ENCODE measurements at regions not wholly inside any gene's neighbourhood (a gene's known extent, or its start where the extent isn't known, plus 50 kb on each side); places are given as distances from the start of the nearest gene placed in this dataset.

- no peaks in the 10 kb centered on the region for H3K79me2 ChIP-seq (ENCODE audit: insufficient read depth, low read length)
- intact Hi-C loops (cut with micrococcal nuclease; ENCODE audit: unreplicated experiment), result no loop called here
- H3K4me2 ChIP-seq (ENCODE audit: low read depth, low read length), result no peak overlapping the region
- ATAC-seq, result no peak
- TF ChIP-seq HIVEP1 (CRISPR knock-in tag; IDR thresholded peaks at IDR 0.05) (no peak), MAFF (IDR thresholded peaks at IDR 0.05; ENCODE audit: low read depth, low read length) (no peak), GABPB1 (CRISPR knock-in tag; IDR thresholded peaks at IDR 0.05) (no peak), ZNF589 (CRISPR knock-in tag; conservative IDR thresholded peaks at IDR 0.05) (no peak), ZNF530 (CRISPR knock-in tag; IDR thresholded peaks at IDR 0.05; ENCODE audit: low read depth) (no peak), ZNF318 (CRISPR knock-in tag; IDR thresholded peaks at IDR 0.05) (no peak)
- H3K27ac ChIP-seq (ENCODE audit: extremely low read length, insufficient read depth, low read length), result no peak overlapping the region
- ChIA-PET CTCF (ENCODE audit: low intra/inter-chr PET ratio, low total read pairs) (no interaction called here), POLR2A (no interaction called here)
- H4K20me1 ChIP-seq (ENCODE audit: insufficient read depth, low read length), result no peaks in the 10 kb centered on the region
- 70% methylated on average over 2 of the region's 2 CpGs for WGBS (ENCODE audit: low lambda C conversion rate)
- in situ Hi-C loops (cut with HindIII; ENCODE audit: extremely low pct_ligation_motif_present, low pct_unique_long_range_greater_than_20kb), result no loop called here
- H3K4me1 ChIP-seq (ENCODE audit: insufficient read depth, low read length), result no peaks in the 10 kb centered on the region
- H3K36me3 ChIP-seq (replicated peaks in 1 of 2; ENCODE audit: control insufficient read depth in 1 of 2, insufficient read depth in 2 of 2, low read length in 2 of 2), result no peaks in the 10 kb centered on the region
- no peak overlapping the region for H2AFZ ChIP-seq (ENCODE audit: low read length)
- no peak overlapping the region for H3K4me3 ChIP-seq (replicated peaks in 1 of 3; ENCODE audit: insufficient read depth in 1 of 3, low read depth in 2 of 3, low read length in 3 of 3)
- H3K9me3 ChIP-seq (ENCODE audit: low read length), result no peaks in the 10 kb centered on the region
- no peak for FAIRE-seq
- H3K9ac ChIP-seq (ENCODE audit: insufficient read depth, low read depth, low read length), result no peak overlapping the region
- no TSS peak for BruUV-seq (replicated peaks)
- DNase-seq (ENCODE audit: low spot score), result no peak
- 0 out of 5 replicates have a peak, but pooled peaks cover 0 to 3% of the 10 kb centered on the region in 2 experiments for H3K27me3 ChIP-seq (ENCODE audit: control insufficient read depth in 1 of 2, insufficient read depth in 2 of 2, low read length in 2 of 2)
These were observed 333.2 kb upstream of the JARID2 start for GRCh38 chr6:14912706-14913105.

All from HepG2 (cell line).